ENCODE measurements at regions not wholly inside any gene's neighbourhood (a gene's known extent, or its start where the extent isn't known, plus 50 kb on each side); places are given as distances from the start of the nearest gene placed in this dataset.

GRCh38 chr4:18945464-18945863 is 923.9 kb upstream of the LCORL start:
- TF ChIP-seq CTCF (IDR thresholded peaks at IDR 0.05): no peak
- no peak for TF ChIP-seq POLR2A (IDR thresholded peaks at IDR 0.05)
